Esophagus muscularis mucosa (tissue), 4 donors: ENCODE measurements at regions not wholly inside any gene's neighbourhood (a gene's known extent, or its start where the extent isn't known, plus 50 kb on each side); places are given as distances from the start of the nearest gene placed in this dataset.

Source experiments
- DNase-seq: peaks from one replicate; pipeline ENCODE4 v3.0.0-alpha.2; 2017; ENCODE audit errors: extremely low spot score
- H3K27ac ChIP-seq, 4 donors: fragments of 200-600 bp; sonication (generic); replicated peaks in 1 of 4; 1 replicate in 3 of 4; 2 replicates in 1 of 4; pipeline ENCODE4 v1.5.1; 2016 to 2019; ENCODE audit warnings: mild to moderate bottlenecking in 1 of 4
- H3K27me3 ChIP-seq, 4 donors: fragments of 200-600 bp; sonication (generic); one replicate each; pipeline versions ENCODE4 v1.5.1 to v1.6.0; 2016 to 2019
- H3K36me3 ChIP-seq, 4 donors: fragments of 200-600 bp; sonication (generic); one replicate each; pipeline ENCODE4 v1.5.1; 2016 to 2019
- H3K4me1 ChIP-seq, 4 donors: fragments of 200-600 bp; sonication (generic); one replicate each; pipeline ENCODE4 v1.5.1; 2016 to 2019
- H3K4me3 ChIP-seq, 4 donors: fragments of 200-600 bp; sonication (generic); 1 replicate in 2 of 4; 2 replicates in 2 of 4; pipeline ENCODE4 v1.5.1; 2016 to 2019; ENCODE audit warnings: mild to moderate bottlenecking in 4 of 4, moderate library complexity in 1 of 4
- H3K9me3 ChIP-seq, 4 donors: fragments of 200-600 bp; sonication (generic); 1 replicate in 3 of 4; 2 replicates in 1 of 4; pipeline ENCODE4 v1.5.1; 2016 to 2019
- CTCF ChIP-seq, 3 experiments: fragments of 200-600 bp in 2 of 3; fragments of 450-650 bp in 1 of 3; sonication (generic) in 2 of 3; IDR thresholded peaks; one replicate each; pipeline ENCODE4 v1.5.1; 2017 to 2019; ENCODE audit warnings: antibody characterized with exemption in 3 of 3, mild to moderate bottlenecking in 2 of 3, moderate library complexity in 1 of 3
- EP300 ChIP-seq: sonication (generic); formaldehyde crosslinking; IDR thresholded peaks from one replicate; pipeline ENCODE4 v1.6.1; 2017; ENCODE audit warnings: antibody characterized with exemption
- POLR2A ChIP-seq: fragments of 450-650 bp; IDR thresholded peaks from one replicate; pipeline ENCODE4 v1.6.1; 2017; ENCODE audit warnings: antibody characterized with exemption, moderate library complexity, mild to moderate bottlenecking, low read depth
- POLR2AphosphoS5 ChIP-seq, 2 donors: sonication (generic); formaldehyde crosslinking; IDR thresholded peaks; one replicate each; pipeline ENCODE4 v1.6.1; 2017; ENCODE audit warnings: antibody characterized with exemption in 2 of 2
- WGBS: methylation state at CpG from one replicate; pipeline ENCODE4 v1.1.5; 2018; 5-methylcytosine and 5-hydroxymethylcytosine counted together
- intact Hi-C: fragments of 100-400 bp; cut with DNase I; formaldehyde crosslinking; loops from one replicate; pipeline ENCODE4 v1.15.1; 2023

- Histone ChIP-seq H3K4me1 (no peaks in the 10 kb centered on the region), H3K9me3 (no peaks in the 10 kb centered on the region), H3K36me3 (no peaks in the 10 kb centered on the region), H3K27me3 (no peaks in the 10 kb centered on the region), H3K4me3 (no peak overlapping the region), H3K27ac (no peak overlapping the region)
- no peak for TF ChIP-seq CTCF (IDR thresholded peaks at IDR 0.05)
- no peak for TF ChIP-seq POLR2AphosphoS5 (IDR thresholded peaks at IDR 0.05)
- no peak for TF ChIP-seq POLR2A
- no peak for TF ChIP-seq EP300
- DNase-seq = no peak
- 96% methylated on average over 3 of the region's 3 CpGs for WGBS
- intact Hi-C loops = no loop called here
These were observed 113.1 kb upstream of the RAB6C start for GRCh38 chr2:129866391-129866790.

- no peak for TF ChIP-seq POLR2AphosphoS5 (IDR thresholded peaks at IDR 0.05)
- no peaks in the 10 kb centered on the region for H3K27me3 ChIP-seq
- H3K27ac ChIP-seq = no peak overlapping the region
- WGBS = 86% methylated on average over 8 of the region's 8 CpGs
- H3K9me3 ChIP-seq = no peaks in the 10 kb centered on the region
- H3K4me1 ChIP-seq = no peaks in the 10 kb centered on the region
- intact Hi-C loops = no loop called here
- H3K4me3 ChIP-seq = no peak overlapping the region
- H3K36me3 ChIP-seq = no peaks in the 10 kb centered on the region
- peak; percentile 90 for DNase-seq
These were observed 111.3 kb upstream of the RAB6C start for GRCh38 chr2:129868151-129868550.

GRCh38 chr2:129870685-129871241 lies 108.7 kb upstream of the RAB6C start:
- Histone ChIP-seq H3K9me3 (no peaks in the 10 kb centered on the region), H3K4me1 (no peaks in the 10 kb centered on the region), H3K27ac (no peak overlapping the region), H3K27me3 (no peaks in the 10 kb centered on the region), H3K36me3 (no peaks in the 10 kb centered on the region), H3K4me3 (no peak overlapping the region)
- intact Hi-C loops = loop anchor here (10.0 kb wide), 1 partner anchor 464 kb away; no protein-coding TSS in a partner anchor
- TF ChIP-seq EP300 = no peak
- no peak for TF ChIP-seq CTCF (IDR thresholded peaks at IDR 0.05)
- TF ChIP-seq POLR2A = no peak
- no peak for TF ChIP-seq POLR2AphosphoS5 (IDR thresholded peaks at IDR 0.05)
- peak; percentile 62 for DNase-seq
- 80% methylated on average over 4 of the region's 4 CpGs for WGBS

GRCh38 chr2:129872446-129872845 lies 107.0 kb upstream of the RAB6C start:
- no peaks in the 10 kb centered on the region for H3K9me3 ChIP-seq
- intact Hi-C loops = loop anchor here (10.0 kb wide), 1 partner anchor 462 kb away; no protein-coding TSS in a partner anchor
- no peaks in the 10 kb centered on the region for H3K36me3 ChIP-seq
- DNase-seq = peak; percentile 42
- no peaks in the 10 kb centered on the region for H3K27me3 ChIP-seq
- 94% methylated on average over 4 of the region's 4 CpGs for whole genome bisulfite sequencing
- TF ChIP-seq EP300 (no peak), POLR2A (no peak), POLR2AphosphoS5 (IDR thresholded peaks at IDR 0.05) (no peak)
- H3K27ac ChIP-seq = no peak overlapping the region
- peaks cover 6 to 10% (median 8%) of the 10 kb centered on the region in 4 donors for H3K4me1 ChIP-seq
- no peak overlapping the region for H3K4me3 ChIP-seq

GRCh38 chr2:129876541-129876940 lies 102.9 kb upstream of the RAB6C start:
- Histone ChIP-seq H3K4me3 (peak overlapping the region; percentile 62 to 89 (median 76)), H3K27ac (peak overlapping the region; percentile 79 to 83 (median 82)), H3K27me3 (no peaks in the 10 kb centered on the region), H3K36me3 (no peaks in the 10 kb centered on the region), H3K9me3 (no peaks in the 10 kb centered on the region), H3K4me1 (peaks cover 6 to 19% (median 15%) of the 10 kb centered on the region in 4 donors)
- TF ChIP-seq CTCF (IDR thresholded peaks at IDR 0.05) (no peak), EP300 (no peak), POLR2A (no peak), POLR2AphosphoS5 (IDR thresholded peaks at IDR 0.05) (no peak)
- intact Hi-C loops = loop anchor here (10.0 kb wide), 1 partner anchor 458 kb away; no protein-coding TSS in a partner anchor
- WGBS = 74% methylated on average over 7 of the region's 7 CpGs
- DNase-seq = peak; percentile 29
